HG03565 (cell line): ENCODE measurements at regions not wholly inside any gene's neighbourhood (a gene's known extent, or its start where the extent isn't known, plus 50 kb on each side); places are given as distances from the start of the nearest gene placed in this dataset.
"Not testable (repeated sequence)": the region's sequence is repeated elsewhere in the genome, so short reads cannot be mapped to it uniquely, and the experiment has no call there.

Source experiments
- ATAC-seq: cut with Tn5 transposase; IDR thresholded peaks from one replicate; pipeline ENCODE4 v1.9.1; 2021; ENCODE audit warnings: mild to moderate bottlenecking, moderate library complexity; ENCODE audit not compliant: unreplicated experiment

DNA sequence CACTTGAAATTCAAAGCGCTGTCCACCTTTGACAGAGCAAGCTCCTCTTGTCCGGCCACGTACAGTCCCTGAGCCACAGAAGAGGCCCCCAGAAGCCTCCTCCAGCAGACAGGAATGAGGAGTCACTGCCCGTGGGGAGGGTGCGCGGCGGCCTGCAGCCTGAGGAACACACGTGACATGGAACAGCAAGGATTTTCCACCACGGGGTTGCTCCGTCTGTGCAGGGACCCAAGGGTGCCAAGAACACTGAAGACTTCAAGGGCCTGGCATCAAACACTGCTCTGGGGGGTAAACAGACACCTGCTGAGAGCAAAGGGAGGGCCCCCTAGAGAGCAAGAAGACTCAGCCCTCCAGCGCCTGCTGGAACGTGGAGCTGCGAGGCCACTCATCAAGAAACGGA is 237.9 kb upstream of the SGCG start:
- not testable (repeated sequence) for ATAC-seq

DNA sequence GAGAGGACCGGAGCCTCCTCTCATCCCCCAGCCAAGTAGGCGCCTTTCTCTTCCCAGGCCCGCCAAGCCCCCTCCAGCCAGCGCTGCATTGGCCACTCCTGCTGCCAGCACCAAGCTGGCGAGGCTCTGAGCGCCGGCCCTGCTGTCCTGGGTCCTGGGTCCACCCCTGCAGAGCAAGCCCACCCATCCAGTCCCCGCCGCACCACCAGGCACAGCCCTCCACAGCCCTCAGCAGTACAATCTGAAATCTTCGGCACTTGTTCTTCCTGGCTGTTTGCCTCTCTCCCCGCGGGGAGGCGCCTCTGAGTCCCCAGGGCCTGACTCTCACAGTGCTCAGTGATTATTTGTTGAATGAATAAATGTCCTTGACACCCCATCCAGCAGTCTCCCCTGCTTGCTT is 236.4 kb upstream of the SGCG start:
- no peak for ATAC-seq

DNA sequence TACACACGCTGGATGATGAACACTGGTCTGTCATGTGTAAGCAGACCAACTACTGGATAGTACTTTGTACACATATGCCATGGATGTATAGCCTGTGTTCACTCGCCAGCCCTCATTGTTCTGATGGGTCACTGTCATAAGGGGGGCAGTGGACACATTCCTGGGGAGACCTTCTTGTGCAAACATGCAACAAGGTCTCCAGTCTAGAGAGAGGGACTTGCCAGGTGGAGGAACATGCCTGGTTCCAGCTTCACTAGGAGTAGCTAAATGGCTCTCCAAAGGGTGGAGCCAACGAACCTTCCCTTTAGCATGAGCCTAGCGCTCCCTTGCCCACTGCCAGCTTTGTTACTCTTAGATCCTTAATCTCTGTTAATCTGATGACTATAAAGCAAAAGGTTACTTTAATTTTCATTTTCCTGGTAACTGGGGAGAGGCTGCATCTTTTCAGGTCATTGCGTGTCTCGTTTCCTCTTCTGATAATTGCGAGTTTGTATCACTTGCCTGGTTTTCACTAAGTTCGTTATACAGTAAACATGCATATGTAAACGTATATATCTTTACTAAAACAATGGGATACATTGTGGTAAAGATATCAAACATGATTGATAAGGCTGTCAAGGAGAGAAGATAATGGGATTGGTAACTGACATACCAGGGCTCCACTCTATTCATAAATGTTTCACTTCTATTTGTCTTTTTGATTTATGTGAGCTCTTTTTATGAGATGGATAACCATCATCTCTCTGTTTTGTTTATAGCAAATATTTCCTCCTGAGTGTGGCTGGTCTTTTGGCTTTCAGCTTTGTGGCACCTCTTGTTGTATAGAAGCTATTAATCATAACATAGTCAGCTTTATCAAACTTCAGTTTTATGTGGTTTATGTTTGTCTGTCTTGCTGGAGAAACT is 235.2 kb upstream of the SGCG start:
- ATAC-seq, result no peak

DNA sequence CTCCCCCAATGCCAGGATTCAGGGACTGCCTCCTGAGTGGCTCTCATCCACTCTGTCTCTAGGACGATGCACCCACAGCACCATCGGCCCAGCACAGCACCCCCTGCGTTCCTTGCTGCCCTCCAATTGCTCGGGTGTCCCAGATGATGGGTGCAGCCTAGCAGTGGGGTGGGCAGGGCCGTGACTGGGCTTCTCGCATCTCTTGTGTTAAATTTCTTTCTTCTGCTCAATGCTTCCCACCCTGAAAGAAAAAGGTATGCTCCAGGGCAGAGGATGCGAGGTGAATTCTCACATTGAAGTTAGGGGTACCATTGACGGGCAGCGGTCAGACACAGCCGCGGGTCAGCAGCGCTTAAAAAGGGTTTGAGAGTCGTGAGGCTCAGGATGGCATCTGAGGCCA is 232.4 kb upstream of the SGCG start:
- ATAC-seq, result no peak

DNA sequence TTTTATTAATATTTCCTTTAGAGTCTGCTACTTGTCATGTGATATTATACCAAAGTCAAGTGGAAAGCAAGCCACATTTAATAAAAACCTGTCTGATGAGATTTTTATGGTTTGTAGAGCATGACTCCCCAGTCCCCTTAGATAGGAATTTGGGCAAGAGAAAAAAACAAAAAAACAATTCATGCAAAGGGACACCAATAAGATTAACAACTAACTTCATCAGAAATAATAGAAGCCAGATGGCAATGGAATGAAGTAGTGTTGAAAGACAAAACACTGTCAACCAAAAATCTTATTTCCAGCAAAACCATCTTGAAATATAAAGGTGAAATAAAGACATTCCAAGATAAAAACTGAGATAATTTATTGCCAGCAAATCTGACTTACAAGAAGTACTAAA is 228.8 kb upstream of the SGCG start:
- not testable (repeated sequence) for ATAC-seq

DNA sequence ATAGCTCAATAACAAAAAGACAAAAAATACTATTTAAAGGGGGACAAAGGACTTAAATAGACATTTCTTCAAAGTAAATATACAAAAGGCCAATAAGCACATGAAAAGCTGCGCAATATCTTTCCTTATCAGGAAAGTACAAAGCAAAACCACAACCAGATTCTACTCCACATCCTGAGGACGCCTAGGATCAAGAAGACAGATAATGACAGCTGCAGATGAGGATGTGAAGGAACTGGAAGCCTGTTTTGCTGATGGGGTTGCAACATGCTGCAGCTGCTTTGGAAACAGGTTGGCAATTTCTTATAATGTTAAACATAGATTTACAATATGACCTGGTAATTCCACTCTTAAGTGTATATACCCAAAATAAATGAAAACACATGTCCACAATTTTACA is 225.6 kb upstream of the SGCG start:
- ATAC-seq, result not testable (repeated sequence)

DNA sequence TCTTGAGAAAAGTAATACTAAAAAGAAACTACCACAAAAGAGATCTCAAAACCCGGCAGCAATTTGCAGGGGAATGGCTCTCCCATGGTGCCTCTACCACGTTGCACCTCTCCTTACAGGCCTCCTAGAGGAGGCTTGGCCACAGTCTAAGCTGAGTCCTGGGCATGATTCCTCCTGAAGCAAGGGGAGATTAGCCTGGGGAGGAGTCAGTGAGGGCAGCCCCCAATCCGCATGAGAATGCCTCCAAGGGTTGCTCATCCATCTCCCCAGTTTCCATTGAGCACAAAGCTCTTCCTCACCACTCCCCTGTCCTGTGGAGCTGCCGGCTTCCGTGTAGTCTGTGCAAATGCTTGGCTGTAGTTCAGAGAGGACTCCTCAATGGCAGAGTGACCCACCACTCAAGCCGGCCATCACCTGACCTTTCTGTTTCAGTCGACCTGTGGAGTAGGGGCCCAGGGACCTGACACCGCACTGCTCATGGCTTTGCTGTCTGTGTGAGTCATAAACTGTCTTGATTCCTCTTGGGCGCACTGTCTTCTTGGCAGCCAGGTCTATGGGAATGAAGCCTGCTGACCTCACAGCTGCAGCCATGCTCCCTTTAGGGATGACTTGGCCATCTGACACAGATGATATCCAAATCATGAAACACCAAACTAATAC is 224.2 kb upstream of the SGCG start:
- ATAC-seq, result not testable (repeated sequence)

DNA sequence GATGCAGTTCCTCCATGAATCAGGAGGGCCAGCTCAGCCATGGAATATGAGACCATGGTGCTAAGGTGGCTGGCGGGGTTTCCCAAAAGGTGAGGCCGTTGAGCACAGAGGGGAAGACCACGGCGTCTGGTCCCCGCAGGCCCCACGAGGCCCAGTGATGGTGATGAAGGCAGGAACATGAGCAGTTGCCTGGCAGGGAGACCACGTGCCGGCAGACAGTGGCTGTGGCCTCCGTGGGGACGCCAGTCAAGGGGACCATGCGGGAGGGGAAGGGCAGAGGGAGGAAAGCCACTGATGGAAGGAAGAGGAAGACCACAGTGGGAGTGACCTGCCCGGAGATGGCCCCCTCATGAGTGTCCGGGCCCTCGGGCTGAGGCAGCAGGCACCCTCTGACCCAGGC is 220.9 kb upstream of the SGCG start:
- not testable (repeated sequence) for ATAC-seq

DNA sequence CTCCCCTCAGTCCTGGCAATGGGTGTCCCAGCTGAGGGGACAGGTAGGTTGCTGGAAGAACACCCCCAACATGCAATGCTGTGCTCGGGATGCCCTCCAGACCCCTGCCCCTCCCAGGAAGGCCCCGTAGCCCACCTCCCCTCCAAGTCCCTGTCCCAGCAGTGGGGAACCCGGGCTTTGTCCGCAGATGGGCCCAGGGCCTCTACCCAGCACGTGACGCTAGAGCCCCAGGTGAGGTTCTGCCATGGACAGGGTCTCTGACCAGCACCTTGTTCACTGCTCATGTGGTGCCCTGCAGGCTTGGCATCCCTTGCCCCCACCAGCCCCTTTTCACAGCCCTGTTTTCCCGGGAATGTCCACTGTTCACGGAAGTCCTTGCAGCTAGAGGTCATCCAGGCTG is 220.0 kb upstream of the SGCG start:
- ATAC-seq, result no peak

DNA sequence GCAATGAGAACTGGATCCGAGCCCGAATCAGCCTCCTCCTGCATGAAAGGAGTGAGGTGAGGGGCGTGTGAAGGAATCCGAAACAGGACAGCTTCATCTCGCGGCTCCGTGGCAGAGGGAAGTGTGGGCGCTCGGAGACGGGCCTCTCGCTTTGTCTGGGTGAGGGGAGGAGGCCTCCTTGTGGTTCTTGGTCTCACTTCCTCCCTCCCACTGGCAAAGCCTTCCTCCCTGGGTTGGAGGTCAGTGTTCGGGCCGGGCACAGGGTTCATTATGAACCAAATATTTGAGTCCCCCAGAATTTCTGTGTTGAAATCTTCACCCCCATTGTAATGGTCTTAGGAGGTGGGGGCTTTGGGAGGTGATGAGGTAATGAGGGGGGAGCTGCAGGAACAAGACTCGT is 219.4 kb upstream of the SGCG start:
- not testable (repeated sequence) for ATAC-seq

DNA sequence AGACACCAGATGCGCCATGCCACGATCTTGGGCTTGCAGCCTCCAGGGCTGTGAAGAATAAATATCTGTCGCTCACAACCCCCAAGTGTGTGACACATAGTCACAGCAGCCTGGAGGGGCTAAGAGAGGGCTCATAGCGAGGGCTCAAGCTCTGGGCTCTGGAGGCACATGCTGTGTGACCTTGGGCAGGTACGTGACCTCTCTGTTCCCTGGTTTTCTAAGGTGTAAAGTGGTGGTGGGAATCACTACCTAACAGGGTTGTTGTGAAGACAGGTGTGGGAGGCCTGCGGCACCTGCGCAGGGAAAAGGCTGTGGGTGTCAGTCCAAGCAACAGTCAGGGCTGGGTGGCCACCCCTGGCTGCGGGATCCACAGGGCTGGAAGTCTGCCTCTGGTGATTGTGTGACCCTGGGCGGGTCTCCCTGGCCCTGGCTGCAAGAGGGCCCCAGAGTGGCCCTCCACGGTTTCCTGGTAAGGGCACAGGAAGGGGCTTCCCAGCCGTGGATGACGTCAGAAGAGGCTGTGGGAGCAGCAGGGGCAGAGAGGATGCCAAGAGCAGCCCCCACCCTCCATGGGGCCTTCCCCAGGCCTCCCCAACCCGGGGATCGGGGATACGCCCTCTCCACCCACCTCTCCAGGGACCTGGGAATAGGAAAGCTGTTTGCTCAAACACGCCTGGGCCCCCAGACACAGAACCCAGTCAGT is 218.8 kb upstream of the SGCG start:
- no peak for ATAC-seq

DNA sequence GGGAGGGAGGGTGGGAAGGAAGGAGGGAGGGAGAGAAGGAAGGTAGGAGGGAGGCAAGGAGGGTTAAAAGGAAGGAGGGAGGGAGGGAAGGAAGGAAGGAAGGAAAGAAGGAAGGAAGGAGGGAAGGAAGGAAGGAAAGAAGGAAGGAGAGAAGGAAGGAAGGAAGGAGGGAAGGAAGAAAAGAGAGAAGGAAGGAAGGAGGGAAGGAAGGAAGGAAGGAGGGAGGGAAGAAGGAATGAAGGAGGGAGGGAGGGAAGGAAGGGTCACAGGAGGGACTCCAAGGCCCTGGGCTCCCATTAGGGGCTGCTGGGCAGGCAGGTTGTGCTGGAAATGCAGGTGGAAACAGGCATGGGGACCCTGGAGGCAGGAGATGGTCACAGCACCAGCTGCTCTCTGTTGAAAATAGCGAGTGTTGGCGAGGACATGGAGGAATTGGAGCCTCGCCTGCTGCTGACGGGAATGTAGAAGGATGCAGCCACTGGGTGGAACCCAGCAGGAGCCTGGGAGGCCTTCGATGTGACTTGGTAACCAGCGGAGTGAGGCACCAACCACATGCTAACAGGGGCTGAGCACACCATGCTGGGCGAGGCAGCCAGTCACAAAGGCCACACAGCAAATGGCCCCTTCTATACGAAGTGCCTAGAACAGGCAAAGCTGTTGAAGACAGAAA is 217.3 kb upstream of the SGCG start:
- ATAC-seq, result not testable (repeated sequence)

DNA sequence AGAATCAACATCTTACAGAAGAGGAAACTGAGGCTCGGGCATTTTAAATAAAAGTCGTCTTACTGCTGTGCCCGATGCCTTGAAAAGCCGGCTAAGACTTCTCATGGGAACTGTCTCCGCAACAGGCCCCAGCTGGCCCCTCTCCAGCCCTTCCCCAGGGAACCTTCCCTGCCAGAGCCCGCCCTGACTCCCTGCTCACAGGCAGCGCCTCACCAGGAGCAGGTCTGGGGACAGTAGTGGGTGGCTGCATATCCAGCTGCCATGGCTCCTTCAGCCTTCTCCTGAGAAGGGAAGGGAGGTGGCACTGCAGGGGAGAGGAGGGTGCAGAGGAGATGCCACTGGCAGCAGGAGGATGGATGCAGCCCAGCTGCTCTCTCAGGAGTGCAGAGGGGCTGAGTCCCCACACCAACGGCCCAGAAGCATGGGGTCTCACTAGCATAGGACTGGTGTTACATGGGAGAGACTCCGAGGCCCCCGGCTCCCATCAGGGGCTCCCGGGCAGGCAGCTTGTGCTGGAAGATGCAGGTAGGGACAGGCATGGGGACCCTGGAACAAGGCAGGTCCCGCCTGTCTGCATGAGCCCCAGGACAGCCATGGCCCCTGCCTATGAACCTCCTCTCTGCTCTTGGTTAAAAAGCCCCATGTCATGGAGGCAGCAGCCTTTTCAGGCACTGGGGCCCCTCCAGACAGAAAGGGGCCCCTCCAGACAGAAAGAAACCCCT is 216.4 kb upstream of the SGCG start:
- ATAC-seq, result no peak

DNA sequence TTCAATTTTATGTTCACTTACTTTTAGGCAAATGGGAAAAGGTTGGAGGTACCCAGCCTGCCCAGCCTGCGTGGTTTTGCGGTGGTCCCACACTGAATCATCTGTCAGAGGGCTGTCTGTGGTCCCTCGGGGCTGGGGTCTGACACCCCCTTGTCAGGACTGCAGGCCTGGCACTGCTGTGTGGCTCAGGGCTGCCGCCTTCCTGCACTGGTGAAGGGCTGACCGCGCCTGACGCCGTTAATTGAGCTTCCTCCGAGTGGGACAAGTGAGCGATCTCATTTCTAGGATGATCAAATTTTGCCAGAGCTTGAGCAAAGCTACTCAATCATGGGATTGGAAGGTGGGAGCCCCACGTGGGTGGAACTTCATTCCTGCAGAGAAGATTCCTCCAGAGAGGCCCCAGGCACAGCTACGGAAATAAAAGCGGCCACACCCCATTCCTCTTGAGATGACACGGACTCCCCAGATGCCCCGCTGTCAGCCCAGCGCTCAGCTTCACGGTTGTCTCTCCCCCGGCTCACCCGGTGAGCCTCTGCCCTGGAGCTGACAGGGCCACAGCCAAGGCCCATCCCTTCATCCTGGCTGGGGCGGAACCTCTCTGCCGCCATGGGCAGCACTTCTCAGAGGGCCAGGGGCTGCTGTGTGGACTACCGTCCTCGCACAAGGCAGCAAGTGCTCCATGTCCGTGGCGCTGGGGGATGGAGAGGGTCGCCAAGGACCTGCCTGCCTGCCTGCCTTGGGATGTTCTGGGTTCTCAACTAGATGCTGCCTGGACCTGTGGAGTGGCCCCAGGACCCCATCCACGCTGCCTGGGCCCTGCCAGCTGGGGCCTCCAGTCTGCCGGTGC is 215.5 kb upstream of the SGCG start:
- ATAC-seq, result not testable (repeated sequence)

DNA sequence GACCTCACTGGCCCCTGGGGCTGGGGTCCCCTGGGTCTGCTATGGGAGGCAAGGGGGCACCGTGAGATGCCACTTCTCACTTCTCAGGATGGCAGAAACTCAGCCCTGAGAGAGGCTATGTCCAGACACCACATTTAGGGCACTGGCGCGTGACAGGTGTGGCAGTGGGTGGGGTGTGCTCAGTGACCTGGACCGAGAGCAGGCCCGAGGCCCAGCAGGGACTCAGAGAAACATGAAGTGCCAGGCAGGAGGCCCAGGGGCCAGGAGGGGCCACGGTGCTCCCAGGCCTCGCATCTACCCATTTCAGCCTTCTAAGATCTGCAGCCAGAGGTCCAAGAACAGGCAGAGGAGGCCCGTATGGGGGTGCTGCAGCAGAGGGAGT is 214.9 kb upstream of the SGCG start:
- ATAC-seq, result not testable (repeated sequence)

DNA sequence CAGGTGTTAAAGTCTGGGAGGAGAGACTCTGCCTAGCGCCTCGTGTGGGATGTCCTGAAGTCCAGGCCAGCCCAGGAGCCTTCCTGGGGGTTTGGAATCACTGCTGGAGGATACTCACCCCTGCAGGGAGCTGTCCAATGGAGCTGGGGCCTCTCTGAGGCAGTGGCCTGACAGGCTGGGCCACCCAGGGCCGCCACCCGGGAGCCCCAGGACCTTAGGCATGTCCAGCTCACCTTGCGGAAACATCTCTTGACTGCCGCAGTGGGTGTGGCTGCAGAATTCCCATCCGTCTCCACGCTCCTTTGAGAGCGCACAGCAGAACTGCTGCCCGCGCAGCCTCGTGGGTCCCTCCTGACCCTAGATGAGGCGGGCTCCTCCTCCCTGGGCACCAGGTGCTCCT is 214.0 kb upstream of the SGCG start:
- not testable (repeated sequence) for ATAC-seq

DNA sequence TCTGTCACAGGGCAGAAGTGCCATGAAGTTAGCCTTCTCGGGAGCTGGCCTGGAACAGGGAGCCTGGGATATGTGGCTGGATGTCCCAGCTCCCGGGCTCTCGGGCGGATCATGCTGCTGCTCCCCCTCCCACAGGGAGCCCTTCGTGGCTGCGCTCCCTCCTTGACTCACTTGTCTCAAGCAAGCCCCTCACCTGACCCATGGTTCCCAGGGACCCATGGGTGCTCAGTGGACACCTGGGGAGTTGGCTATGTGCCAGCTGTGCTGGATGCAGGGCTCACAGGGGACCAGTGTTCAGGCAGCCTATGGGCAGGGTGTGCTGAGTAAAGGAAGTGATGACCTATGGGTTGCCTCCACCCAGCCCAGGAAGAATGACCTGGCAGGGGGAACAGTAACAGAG is 213.1 kb upstream of the SGCG start:
- ATAC-seq, result no peak

DNA sequence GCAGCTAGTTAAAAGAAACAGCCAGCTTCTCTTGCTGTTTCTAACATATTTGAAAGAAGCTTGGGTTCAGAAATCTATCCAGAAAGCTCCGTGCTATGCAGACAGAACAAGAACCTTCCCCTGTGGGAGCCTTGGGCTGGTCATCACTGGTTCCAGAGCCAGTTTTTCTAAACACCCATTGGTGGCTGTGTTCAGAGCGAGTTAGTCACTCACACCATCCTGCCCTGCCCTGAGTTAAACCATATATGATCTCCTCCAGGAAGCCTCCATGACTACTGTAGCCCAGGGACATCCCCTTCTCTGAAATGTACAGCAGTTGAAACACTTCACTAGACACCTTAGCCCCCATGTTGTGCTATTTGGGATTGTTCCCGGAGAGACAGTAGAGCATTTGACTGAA is 200.8 kb upstream of the SGCG start:
- no peak for ATAC-seq

DNA sequence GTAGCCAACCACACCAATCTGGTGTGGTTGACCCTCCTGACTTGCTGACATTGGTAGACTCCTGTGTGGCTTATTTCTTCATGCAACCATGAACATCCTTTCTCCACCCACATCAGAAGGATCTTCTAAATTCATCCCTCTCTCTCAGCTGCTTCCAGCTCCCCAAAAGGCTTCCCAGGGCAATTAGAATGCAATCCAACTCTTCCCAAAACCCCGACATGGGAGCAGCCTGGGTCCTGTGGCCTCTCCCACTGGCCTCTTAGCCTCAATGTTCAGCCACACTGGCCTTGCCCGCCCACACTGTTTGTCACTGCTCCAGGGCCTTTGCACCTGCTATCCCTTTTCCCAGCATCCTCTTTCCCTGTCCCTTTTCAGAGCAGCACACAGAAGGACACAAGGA is 199.8 kb upstream of the SGCG start:
- ATAC-seq, result no peak

DNA sequence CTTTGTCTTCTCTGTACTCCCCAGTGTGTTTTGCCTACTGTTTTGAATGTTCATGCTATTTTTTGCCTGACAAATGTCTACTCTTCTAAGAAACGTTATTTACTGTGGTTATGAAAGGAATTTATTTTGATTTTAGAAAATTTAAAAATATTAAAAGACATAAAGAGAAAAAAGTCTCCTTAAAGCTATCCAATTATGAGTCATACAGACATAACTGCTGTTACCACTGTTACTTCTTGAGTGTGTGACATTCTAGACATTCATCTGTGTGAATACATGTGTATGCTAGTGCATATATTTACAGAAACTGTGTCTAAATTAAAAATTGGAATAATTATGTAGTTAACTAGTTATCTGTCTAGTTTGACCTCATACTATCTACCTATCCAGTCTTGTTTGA is 187.6 kb upstream of the SGCG start:
- peak; percentile 56 for ATAC-seq
